Liver (tissue), 8 donors: ENCODE measurements at regions not wholly inside any gene's neighbourhood (a gene's known extent, or its start where the extent isn't known, plus 50 kb on each side); places are given as distances from the start of the nearest gene placed in this dataset.

ENCODE experiments used
- DNase-seq: peaks from one replicate; pipeline ENCODE4 v3.0.0-alpha.2; 2017; ENCODE audit warnings: low spot score
- H3K27ac ChIP-seq, 2 donors: one replicate each; pipeline ENCODE4 v1.7.0; 2013; ENCODE audit warnings: inconsistent platforms in 2 of 2, low read length in 2 of 2, control low read depth in 1 of 2, low read depth in 1 of 2, mild to moderate bottlenecking in 1 of 2
- H3K27me3 ChIP-seq, 4 donors: one replicate each; pipeline versions ENCODE4 v1.6.1 to v1.7.0; 2013; ENCODE audit warnings: low read length in 3 of 4, inconsistent platforms in 1 of 4, mild to moderate bottlenecking in 1 of 4, moderate library complexity in 1 of 4; ENCODE audit not compliant: control insufficient read depth in 4 of 4, insufficient read depth in 4 of 4
- H3K36me3 ChIP-seq, 4 donors: one replicate each; pipeline versions ENCODE4 v1.6.1 to v1.7.0; 2013; ENCODE audit warnings: low read length in 3 of 4, mild to moderate bottlenecking in 3 of 4, low read depth in 1 of 4, moderate library complexity in 1 of 4; ENCODE audit not compliant: control insufficient read depth in 4 of 4, insufficient read depth in 3 of 4
- H3K4me1 ChIP-seq, 4 donors: one replicate each; pipeline versions ENCODE4 v1.6.1 to v1.7.0; 2013; ENCODE audit warnings: low read length in 3 of 4, mild to moderate bottlenecking in 3 of 4, moderate library complexity in 1 of 4; ENCODE audit not compliant: control insufficient read depth in 4 of 4, insufficient read depth in 4 of 4
- H3K4me3 ChIP-seq, 3 donors: one replicate each; pipeline versions ENCODE4 v1.6.1 to v1.7.0; 2013; ENCODE audit warnings: low read length in 3 of 3, control low read depth in 1 of 3, low read depth in 1 of 3, mild to moderate bottlenecking in 1 of 3
- H3K9ac ChIP-seq, 2 donors: one replicate each; pipeline ENCODE4 v1.7.0; 2013; ENCODE audit warnings: low read length in 2 of 2, mild to moderate bottlenecking in 2 of 2, moderate library complexity in 2 of 2, control low read depth in 1 of 2, low read depth in 1 of 2
- H3K9me3 ChIP-seq, 4 donors: one replicate each; pipeline versions ENCODE4 v1.6.1 to v1.7.0; 2013; ENCODE audit warnings: low read length in 3 of 4; ENCODE audit not compliant: control insufficient read depth in 4 of 4
- EGR1 ChIP-seq, 2 donors: IDR thresholded peaks; 2 replicates each; pipeline ENCODE4 v1.6.1; 2016 to 2018; ENCODE audit warnings: antibody characterized with exemption in 2 of 2, low read depth in 2 of 2
- FOXA1 ChIP-seq: IDR thresholded peaks from 2 replicates; pipeline ENCODE4 v1.6.1; 2016; ENCODE audit warnings: antibody characterized with exemption
- FOXA2 ChIP-seq: IDR thresholded peaks from 2 replicates; pipeline ENCODE4 v1.6.1; 2016; ENCODE audit warnings: antibody characterized with exemption
- GABPA ChIP-seq, 2 donors: IDR thresholded peaks in 1 of 2; conservative IDR thresholded peaks in 1 of 2; 2 replicates each; pipeline ENCODE4 v1.6.1; 2016; ENCODE audit warnings: antibody characterized with exemption in 2 of 2, mild to moderate bottlenecking in 1 of 2, moderate library complexity in 1 of 2
- HNF4A ChIP-seq, 2 donors: conservative IDR thresholded peaks; 2 replicates each; pipeline ENCODE4 v1.6.1; 2016; ENCODE audit warnings: antibody characterized with exemption in 2 of 2, mild to moderate bottlenecking in 2 of 2
- HNF4G ChIP-seq: IDR thresholded peaks from 2 replicates; pipeline ENCODE4 v1.6.1; 2016; ENCODE audit warnings: antibody characterized with exemption
- JUND ChIP-seq, 2 donors: IDR thresholded peaks; 2 replicates each; pipeline ENCODE4 v1.6.1; 2016; ENCODE audit warnings: antibody characterized with exemption in 2 of 2
- NR2F2 ChIP-seq: IDR thresholded peaks from 2 replicates; pipeline ENCODE4 v1.6.1; 2016; ENCODE audit warnings: antibody characterized with exemption
- RAD21 ChIP-seq, 2 donors: IDR thresholded peaks; 2 replicates each; pipeline ENCODE4 v1.6.1; 2016; ENCODE audit warnings: antibody characterized with exemption in 2 of 2, mild to moderate bottlenecking in 2 of 2
- RXRA ChIP-seq, 2 donors: IDR thresholded peaks; 2 replicates each; pipeline ENCODE4 v1.6.1; 2017 to 2018; ENCODE audit warnings: antibody characterized with exemption in 2 of 2, mild to moderate bottlenecking in 1 of 2
- SP1 ChIP-seq: IDR thresholded peaks from 2 replicates; pipeline ENCODE4 v1.6.1; 2018; ENCODE audit warnings: antibody characterized with exemption, mild to moderate bottlenecking
- TAF1 ChIP-seq: conservative IDR thresholded peaks from 2 replicates; pipeline ENCODE4 v1.6.1; 2016; ENCODE audit warnings: antibody characterized with exemption, mild to moderate bottlenecking
- YY1 ChIP-seq: IDR thresholded peaks from 2 replicates; pipeline ENCODE4 v1.6.1; 2016; ENCODE audit warnings: antibody characterized with exemption, mild to moderate bottlenecking
- WGBS: extraction: QIAGEN DNeasy Blood & Tissue Kit; methylation state at CpG from one replicate; pipeline ENCODE4 v1.1.7; 2013; 5-methylcytosine and 5-hydroxymethylcytosine counted together
- TF ChIP-seq, protein P1 (sequence below): IDR thresholded peaks from 2 replicates; pipeline ENCODE4 v1.6.1; 2016; ENCODE audit warnings: antibody characterized with exemption
- TF ChIP-seq, protein P2 (sequence below): IDR thresholded peaks from 2 replicates; pipeline ENCODE4 v1.6.1; 2016; ENCODE audit warnings: antibody characterized with exemption
- TF ChIP-seq, protein P3 (sequence below): IDR thresholded peaks from 2 replicates; pipeline ENCODE4 v1.6.1; 2016; ENCODE audit warnings: antibody characterized with exemption
- TF ChIP-seq, protein P4 (sequence below): fragments of 150-350 bp; IDR thresholded peaks from 2 replicates; pipeline ENCODE4 v1.5.1; 2017; ENCODE audit warnings: improper control_type of control experiment, low read depth, low read length; ENCODE audit not compliant: missing input control
- TF ChIP-seq, protein P5 (sequence below): IDR thresholded peaks from 2 replicates; pipeline ENCODE4 v1.6.1; 2016; ENCODE audit warnings: antibody characterized with exemption, mild to moderate bottlenecking
- donor health status: healthy.
- donor health status: healthy.
- donor health status: healthy.
- donor health status: healthy.
- donor health status: healthy.

DNA sequence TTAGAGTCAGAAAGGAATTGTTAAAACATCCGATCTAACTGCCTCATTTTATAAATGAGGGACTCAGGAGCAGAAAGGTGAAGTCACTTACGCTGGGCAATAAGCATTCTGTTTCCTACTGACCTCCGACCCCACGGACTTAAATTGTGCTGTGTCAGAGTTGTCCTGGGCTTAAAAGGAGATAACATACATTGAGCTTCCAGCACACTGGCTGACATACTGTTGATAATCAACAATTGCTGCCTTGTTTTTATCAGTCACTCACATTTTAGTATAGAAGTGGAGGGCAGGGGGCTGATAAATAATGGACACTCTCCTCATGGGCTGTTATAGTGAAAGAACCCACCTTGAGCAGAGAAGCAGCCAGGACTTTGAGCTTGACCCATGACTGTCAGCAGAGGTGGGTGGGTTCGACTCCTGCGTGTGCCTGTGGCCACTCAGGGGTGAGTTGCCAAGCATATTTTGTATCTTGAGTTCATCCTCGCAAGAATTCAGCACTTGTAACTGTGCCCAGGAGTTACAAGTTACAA lies 166.5 kb upstream of the JARID2 start:
- Histone ChIP-seq H3K9ac (no peak overlapping the region), H3K4me1 (no peaks in the 10 kb centered on the region), H3K4me3 (no peak overlapping the region), H3K9me3 (no peaks in the 10 kb centered on the region), H3K27ac (no peak overlapping the region), H3K27me3 (no peaks in the 10 kb centered on the region), H3K36me3 (no peaks in the 10 kb centered on the region)
- TF ChIP-seq, protein P1, sequence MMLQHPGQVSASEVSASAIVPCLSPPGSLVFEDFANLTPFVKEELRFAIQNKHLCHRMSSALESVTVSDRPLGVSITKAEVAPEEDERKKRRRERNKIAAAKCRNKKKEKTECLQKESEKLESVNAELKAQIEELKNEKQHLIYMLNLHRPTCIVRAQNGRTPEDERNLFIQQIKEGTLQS: no peak
- TF ChIP-seq FOXA2 (no peak), YY1 (no peak), GABPA (IDR thresholded peaks at IDR 0.05 in 1 of 2, conservative IDR thresholded peaks at IDR 0.05 in 1 of 2) (no peak), RXRA (IDR thresholded peaks at IDR 0.05) (no peak), RAD21 (IDR thresholded peaks at IDR 0.05) (no peak), EGR1 (IDR thresholded peaks at IDR 0.05; ENCODE audit: low read depth in 2 of 2) (no peak), SP1 (no peak), HNF4G (no peak), NR2F2 (no peak), HNF4A (conservative IDR thresholded peaks at IDR 0.05) (no peak), FOXA1 (no peak)
- TF ChIP-seq, protein P2, sequence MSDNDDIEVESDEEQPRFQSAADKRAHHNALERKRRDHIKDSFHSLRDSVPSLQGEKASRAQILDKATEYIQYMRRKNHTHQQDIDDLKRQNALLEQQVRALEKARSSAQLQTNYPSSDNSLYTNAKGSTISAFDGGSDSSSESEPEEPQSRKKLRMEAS: no peak
- TF ChIP-seq, protein P3, sequence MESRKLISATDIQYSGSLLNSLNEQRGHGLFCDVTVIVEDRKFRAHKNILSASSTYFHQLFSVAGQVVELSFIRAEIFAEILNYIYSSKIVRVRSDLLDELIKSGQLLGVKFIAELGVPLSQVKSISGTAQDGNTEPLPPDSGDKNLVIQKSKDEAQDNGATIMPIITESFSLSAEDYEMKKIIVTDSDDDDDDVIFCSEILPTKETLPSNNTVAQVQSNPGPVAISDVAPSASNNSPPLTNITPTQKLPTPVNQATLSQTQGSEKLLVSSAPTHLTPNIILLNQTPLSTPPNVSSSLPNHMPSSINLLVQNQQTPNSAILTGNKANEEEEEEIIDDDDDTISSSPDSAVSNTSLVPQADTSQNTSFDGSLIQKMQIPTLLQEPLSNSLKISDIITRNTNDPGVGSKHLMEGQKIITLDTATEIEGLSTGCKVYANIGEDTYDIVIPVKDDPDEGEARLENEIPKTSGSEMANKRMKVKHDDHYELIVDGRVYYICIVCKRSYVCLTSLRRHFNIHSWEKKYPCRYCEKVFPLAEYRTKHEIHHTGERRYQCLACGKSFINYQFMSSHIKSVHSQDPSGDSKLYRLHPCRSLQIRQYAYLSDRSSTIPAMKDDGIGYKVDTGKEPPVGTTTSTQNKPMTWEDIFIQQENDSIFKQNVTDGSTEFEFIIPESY: no peak
- TF ChIP-seq, protein P4, sequence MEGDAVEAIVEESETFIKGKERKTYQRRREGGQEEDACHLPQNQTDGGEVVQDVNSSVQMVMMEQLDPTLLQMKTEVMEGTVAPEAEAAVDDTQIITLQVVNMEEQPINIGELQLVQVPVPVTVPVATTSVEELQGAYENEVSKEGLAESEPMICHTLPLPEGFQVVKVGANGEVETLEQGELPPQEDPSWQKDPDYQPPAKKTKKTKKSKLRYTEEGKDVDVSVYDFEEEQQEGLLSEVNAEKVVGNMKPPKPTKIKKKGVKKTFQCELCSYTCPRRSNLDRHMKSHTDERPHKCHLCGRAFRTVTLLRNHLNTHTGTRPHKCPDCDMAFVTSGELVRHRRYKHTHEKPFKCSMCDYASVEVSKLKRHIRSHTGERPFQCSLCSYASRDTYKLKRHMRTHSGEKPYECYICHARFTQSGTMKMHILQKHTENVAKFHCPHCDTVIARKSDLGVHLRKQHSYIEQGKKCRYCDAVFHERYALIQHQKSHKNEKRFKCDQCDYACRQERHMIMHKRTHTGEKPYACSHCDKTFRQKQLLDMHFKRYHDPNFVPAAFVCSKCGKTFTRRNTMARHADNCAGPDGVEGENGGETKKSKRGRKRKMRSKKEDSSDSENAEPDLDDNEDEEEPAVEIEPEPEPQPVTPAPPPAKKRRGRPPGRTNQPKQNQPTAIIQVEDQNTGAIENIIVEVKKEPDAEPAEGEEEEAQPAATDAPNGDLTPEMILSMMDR: no peak
- 52% methylated on average over 7 of the region's 7 CpGs for WGBS
- DNase-seq: peak; percentile 49

DNA sequence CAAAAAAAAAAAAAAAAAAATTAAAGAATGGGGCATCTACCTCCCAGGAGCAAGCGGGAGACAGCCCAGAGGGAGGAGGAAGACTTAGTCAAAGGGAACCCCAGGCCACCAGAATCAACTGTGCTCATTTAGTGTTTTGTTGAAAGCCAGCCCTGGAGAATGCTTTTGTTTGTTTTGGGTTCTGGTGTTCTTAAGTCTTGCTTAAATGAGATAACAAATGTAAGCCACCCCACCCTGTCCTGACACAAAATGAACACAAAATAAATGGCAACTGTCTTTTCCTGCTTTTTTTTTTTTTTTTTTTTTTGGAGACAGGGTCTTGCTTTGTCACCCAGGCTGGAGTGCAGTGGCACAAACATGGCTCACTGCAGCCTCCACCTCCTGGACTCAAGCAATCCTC lies 165.0 kb upstream of the JARID2 start:
- WGBS: 100% methylated on average over 1 of the region's 1 CpG
- Histone ChIP-seq H3K4me1 (no peaks in the 10 kb centered on the region), H3K27ac (no peak overlapping the region), H3K36me3 (no peaks in the 10 kb centered on the region), H3K27me3 (no peaks in the 10 kb centered on the region), H3K9me3 (no peaks in the 10 kb centered on the region), H3K4me3 (no peak overlapping the region), H3K9ac (no peak overlapping the region)
- TF ChIP-seq, protein P1: no peak
- no peak for DNase-seq

DNA sequence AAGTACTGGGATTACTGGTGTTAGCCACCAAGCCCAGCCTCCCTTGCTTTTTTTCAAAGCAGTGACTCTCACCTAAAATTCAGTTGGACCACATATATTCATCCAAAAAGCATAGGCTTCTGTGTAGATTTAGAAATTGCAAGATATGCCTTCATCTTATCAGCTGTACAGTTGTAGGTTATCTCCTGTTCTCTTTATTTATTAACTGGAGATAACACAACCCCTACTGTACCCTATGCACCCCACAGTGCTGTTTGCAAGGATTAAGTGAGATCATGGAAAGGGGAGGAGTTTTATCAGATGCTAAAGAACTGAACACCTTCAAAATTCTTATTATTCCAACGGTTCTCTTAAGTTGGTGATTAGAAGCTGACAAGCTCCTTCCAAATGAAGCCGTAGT lies 164.4 kb upstream of the JARID2 start:
- H3K9me3 ChIP-seq: no peaks in the 10 kb centered on the region
- 81% methylated on average over 2 of the region's 2 CpGs for WGBS
- H3K9ac ChIP-seq: no peak overlapping the region
- no peak overlapping the region for H3K27ac ChIP-seq
- H3K36me3 ChIP-seq: no peaks in the 10 kb centered on the region
- H3K4me3 ChIP-seq: no peak overlapping the region
- H3K27me3 ChIP-seq: no peaks in the 10 kb centered on the region
- no peak for DNase-seq
- H3K4me1 ChIP-seq: no peaks in the 10 kb centered on the region
- no peak for TF ChIP-seq HNF4G
- TF ChIP-seq, protein P3: no peak
- TF ChIP-seq RXRA (IDR thresholded peaks at IDR 0.05): no peak
- TF ChIP-seq SP1: no peak
- TF ChIP-seq JUND (IDR thresholded peaks at IDR 0.05): no peak
- no peak for TF ChIP-seq RAD21 (IDR thresholded peaks at IDR 0.05)
- no peak for TF ChIP-seq FOXA2
- no peak for TF ChIP-seq EGR1 (IDR thresholded peaks at IDR 0.05; ENCODE audit: low read depth in 2 of 2)
- TF ChIP-seq, protein P5, sequence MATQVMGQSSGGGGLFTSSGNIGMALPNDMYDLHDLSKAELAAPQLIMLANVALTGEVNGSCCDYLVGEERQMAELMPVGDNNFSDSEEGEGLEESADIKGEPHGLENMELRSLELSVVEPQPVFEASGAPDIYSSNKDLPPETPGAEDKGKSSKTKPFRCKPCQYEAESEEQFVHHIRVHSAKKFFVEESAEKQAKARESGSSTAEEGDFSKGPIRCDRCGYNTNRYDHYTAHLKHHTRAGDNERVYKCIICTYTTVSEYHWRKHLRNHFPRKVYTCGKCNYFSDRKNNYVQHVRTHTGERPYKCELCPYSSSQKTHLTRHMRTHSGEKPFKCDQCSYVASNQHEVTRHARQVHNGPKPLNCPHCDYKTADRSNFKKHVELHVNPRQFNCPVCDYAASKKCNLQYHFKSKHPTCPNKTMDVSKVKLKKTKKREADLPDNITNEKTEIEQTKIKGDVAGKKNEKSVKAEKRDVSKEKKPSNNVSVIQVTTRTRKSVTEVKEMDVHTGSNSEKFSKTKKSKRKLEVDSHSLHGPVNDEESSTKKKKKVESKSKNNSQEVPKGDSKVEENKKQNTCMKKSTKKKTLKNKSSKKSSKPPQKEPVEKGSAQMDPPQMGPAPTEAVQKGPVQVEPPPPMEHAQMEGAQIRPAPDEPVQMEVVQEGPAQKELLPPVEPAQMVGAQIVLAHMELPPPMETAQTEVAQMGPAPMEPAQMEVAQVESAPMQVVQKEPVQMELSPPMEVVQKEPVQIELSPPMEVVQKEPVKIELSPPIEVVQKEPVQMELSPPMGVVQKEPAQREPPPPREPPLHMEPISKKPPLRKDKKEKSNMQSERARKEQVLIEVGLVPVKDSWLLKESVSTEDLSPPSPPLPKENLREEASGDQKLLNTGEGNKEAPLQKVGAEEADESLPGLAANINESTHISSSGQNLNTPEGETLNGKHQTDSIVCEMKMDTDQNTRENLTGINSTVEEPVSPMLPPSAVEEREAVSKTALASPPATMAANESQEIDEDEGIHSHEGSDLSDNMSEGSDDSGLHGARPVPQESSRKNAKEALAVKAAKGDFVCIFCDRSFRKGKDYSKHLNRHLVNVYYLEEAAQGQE: no peak
- TF ChIP-seq TAF1: no peak
- TF ChIP-seq, protein P1: no peak
- no peak for TF ChIP-seq FOXA1
- TF ChIP-seq NR2F2: no peak
